AG09309 (cell line): ENCODE measurements at regions not wholly inside any gene's neighbourhood (a gene's known extent, or its start where the extent isn't known, plus 50 kb on each side); places are given as distances from the start of the nearest gene placed in this dataset.

Source experiments
- DNase-seq: peaks from one replicate; pipeline ENCODE4 v3.0.0-alpha.2; 2010; ENCODE audit warnings: low read depth
- H3K4me3 ChIP-seq: 2 replicates; pipeline ENCODE4 v1.5.1; 2011; ENCODE audit warnings: mild to moderate bottlenecking, low read depth, low read length, moderate library complexity; ENCODE audit not compliant: control insufficient read depth
- CTCF ChIP-seq: IDR thresholded peaks from 2 replicates; pipeline ENCODE4 v1.5.1; 2011; ENCODE audit warnings: mild to moderate bottlenecking, low read depth, low read length, inconsistent platforms; ENCODE audit not compliant: insufficient read depth, control insufficient read depth; ENCODE audit errors: missing control alignments

GRCh38 chr18:22831441-22831904 is 101.7 kb upstream of the RBBP8 start:
- DNase-seq: no peak
- no peak for TF ChIP-seq CTCF
- H3K4me3 ChIP-seq: no peak overlapping the region

- TF ChIP-seq CTCF: no peak
- no peak for DNase-seq
- no peak overlapping the region for H3K4me3 ChIP-seq
Measured at GRCh38 chr18:22836932-22837331, 96.2 kb upstream of the RBBP8 start.

- no peak for TF ChIP-seq CTCF
- DNase-seq: no peak
- H3K4me3 ChIP-seq: no peak overlapping the region
Measured at GRCh38 chr18:22838221-22838620, 94.9 kb upstream of the RBBP8 start.

GRCh38 chr18:22838639-22839277 is 94.4 kb upstream of the RBBP8 start:
- no peak for TF ChIP-seq CTCF
- H3K4me3 ChIP-seq: no peak overlapping the region
- no peak for DNase-seq

GRCh38 chr18:22839340-22839821 is 93.7 kb upstream of the RBBP8 start:
- DNase-seq: no peak
- no peak overlapping the region for H3K4me3 ChIP-seq
- TF ChIP-seq CTCF: no peak

- peak; percentile 70 for DNase-seq
- TF ChIP-seq CTCF: no peak
- H3K4me3 ChIP-seq: no peak overlapping the region
Measured at GRCh38 chr18:22840606-22841144, 92.5 kb upstream of the RBBP8 start.
